Peyer's patch (tissue), 4 donors: ENCODE measurements at regions not wholly inside any gene's neighbourhood (a gene's known extent, or its start where the extent isn't known, plus 50 kb on each side); places are given as distances from the start of the nearest gene placed in this dataset.

ENCODE experiments used
- DNase-seq, 3 donors: peaks; one replicate each; pipeline ENCODE4 v3.0.0-alpha.2; 2017 to 2019
- H3K27ac ChIP-seq, 4 donors: fragments of 200-600 bp; sonication (generic); one replicate each; pipeline ENCODE4 v1.5.1; 2016 to 2019
- H3K27me3 ChIP-seq, 2 donors: fragments of 200-600 bp; sonication (generic); one replicate each; pipeline ENCODE4 v1.5.1; 2019
- H3K36me3 ChIP-seq, 3 donors: fragments of 200-600 bp; sonication (generic); one replicate each; pipeline ENCODE4 v1.5.1; 2016 to 2019
- H3K4me1 ChIP-seq, 4 donors: fragments of 200-600 bp; sonication (generic); one replicate each; pipeline ENCODE4 v1.5.1; 2016 to 2019
- H3K4me3 ChIP-seq, 4 donors: fragments of 200-600 bp; sonication (generic); 1 replicate in 3 of 4; 2 replicates in 1 of 4; pipeline ENCODE4 v1.5.1; 2016 to 2019; ENCODE audit warnings: mild to moderate bottlenecking in 1 of 4
- H3K9me3 ChIP-seq, 4 donors: fragments of 200-600 bp; sonication (generic); one replicate each; pipeline ENCODE4 v1.5.1; 2016 to 2019; ENCODE audit warnings: mild to moderate bottlenecking in 1 of 4
- POLR2A ChIP-seq, 2 donors: fragments of 450-650 bp; IDR thresholded peaks; one replicate each; pipeline ENCODE4 v1.5.1; 2017; ENCODE audit warnings: antibody characterized with exemption in 2 of 2, mild to moderate bottlenecking in 2 of 2, moderate library complexity in 2 of 2
- TF ChIP-seq, protein P1 (sequence below), 6 experiments: fragments of 450-650 bp in 4 of 6; fragments of 200-600 bp in 2 of 6; sonication (generic) in 1 of 6; IDR thresholded peaks; one replicate each; pipeline ENCODE4 v1.5.1; 2017 to 2019; ENCODE audit warnings: antibody characterized with exemption in 6 of 6, mild to moderate bottlenecking in 3 of 6, moderate library complexity in 1 of 6

GRCh38 chr2:195270466-195271039 is 386.5 kb upstream of the SLC39A10 start:
- Histone ChIP-seq H3K27ac (no peak overlapping the region), H3K36me3 (no peaks in the 10 kb centered on the region), H3K4me1 (no peaks in the 10 kb centered on the region), H3K9me3 (no peaks in the 10 kb centered on the region), H3K27me3 (no peaks in the 10 kb centered on the region), H3K4me3 (no peak overlapping the region)
- no peak for DNase-seq
- TF ChIP-seq, protein P1, sequence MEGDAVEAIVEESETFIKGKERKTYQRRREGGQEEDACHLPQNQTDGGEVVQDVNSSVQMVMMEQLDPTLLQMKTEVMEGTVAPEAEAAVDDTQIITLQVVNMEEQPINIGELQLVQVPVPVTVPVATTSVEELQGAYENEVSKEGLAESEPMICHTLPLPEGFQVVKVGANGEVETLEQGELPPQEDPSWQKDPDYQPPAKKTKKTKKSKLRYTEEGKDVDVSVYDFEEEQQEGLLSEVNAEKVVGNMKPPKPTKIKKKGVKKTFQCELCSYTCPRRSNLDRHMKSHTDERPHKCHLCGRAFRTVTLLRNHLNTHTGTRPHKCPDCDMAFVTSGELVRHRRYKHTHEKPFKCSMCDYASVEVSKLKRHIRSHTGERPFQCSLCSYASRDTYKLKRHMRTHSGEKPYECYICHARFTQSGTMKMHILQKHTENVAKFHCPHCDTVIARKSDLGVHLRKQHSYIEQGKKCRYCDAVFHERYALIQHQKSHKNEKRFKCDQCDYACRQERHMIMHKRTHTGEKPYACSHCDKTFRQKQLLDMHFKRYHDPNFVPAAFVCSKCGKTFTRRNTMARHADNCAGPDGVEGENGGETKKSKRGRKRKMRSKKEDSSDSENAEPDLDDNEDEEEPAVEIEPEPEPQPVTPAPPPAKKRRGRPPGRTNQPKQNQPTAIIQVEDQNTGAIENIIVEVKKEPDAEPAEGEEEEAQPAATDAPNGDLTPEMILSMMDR (IDR thresholded peaks at IDR 0.05) = no peak
- TF ChIP-seq POLR2A (IDR thresholded peaks at IDR 0.05) = no peak

- no peak for DNase-seq
- Histone ChIP-seq H3K27ac (no peak overlapping the region), H3K4me3 (no peak overlapping the region), H3K36me3 (no peaks in the 10 kb centered on the region), H3K9me3 (no peaks in the 10 kb centered on the region), H3K27me3 (no peaks in the 10 kb centered on the region), H3K4me1 (no peaks in the 10 kb centered on the region)
- TF ChIP-seq, protein P1 (IDR thresholded peaks at IDR 0.05) = no peak
- TF ChIP-seq POLR2A (IDR thresholded peaks at IDR 0.05) = no peak
These were observed 387.8 kb upstream of the SLC39A10 start for GRCh38 chr2:195269220-195269619.

DNA sequence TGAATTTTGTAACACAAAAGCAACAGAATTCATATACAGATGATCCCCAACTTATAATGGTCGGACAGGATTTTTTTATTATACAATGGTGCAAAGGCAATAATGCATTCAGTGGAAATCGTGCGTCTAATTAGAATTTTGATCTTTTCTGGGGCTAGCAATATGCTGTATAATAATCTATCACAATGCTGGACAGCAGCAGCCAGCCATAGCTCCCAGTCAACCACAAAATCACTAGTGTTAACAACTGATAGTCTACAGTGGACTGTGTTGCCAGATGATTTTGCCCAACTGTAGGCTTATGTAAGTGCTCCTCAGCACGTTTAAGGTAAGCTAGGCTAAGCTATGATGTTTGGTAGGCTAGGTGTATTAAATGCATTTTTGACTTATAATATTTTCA is 399.0 kb upstream of the SLC39A10 start:
- TF ChIP-seq, protein P1 (IDR thresholded peaks at IDR 0.05) = no peak
- TF ChIP-seq POLR2A (IDR thresholded peaks at IDR 0.05) = no peak
- Histone ChIP-seq H3K4me1 (no peaks in the 10 kb centered on the region), H3K36me3 (no peaks in the 10 kb centered on the region), H3K4me3 (no peak overlapping the region), H3K27ac (no peak overlapping the region), H3K9me3 (no peaks in the 10 kb centered on the region), H3K27me3 (no peaks in the 10 kb centered on the region)
- no peak for DNase-seq

DNA sequence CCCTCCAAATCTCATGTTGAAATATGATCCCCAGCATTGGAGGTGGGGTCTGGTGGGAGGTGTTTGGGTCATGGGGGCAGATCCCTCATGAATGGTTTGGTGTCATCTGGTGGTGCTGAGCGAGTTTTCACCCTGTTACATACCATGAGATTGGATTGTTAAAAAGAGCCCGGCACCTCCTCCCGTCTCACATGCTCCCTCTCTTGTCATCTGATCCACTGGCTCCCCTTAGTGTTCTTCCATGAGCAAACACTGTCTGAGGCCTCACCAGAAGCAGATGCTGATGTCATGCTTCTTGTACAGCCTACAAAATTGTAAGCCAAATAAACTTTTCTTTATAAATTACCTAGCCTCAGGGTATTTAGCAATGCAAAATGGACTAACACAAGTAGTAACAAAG is 405.0 kb upstream of the SLC39A10 start:
- no peaks in the 10 kb centered on the region for H3K27me3 ChIP-seq
- TF ChIP-seq, protein P1 (IDR thresholded peaks at IDR 0.05) = no peak
- TF ChIP-seq POLR2A (IDR thresholded peaks at IDR 0.05) = no peak
- H3K4me3 ChIP-seq = no peak overlapping the region
- DNase-seq = no peak
- H3K9me3 ChIP-seq = no peaks in the 10 kb centered on the region
- no peaks in the 10 kb centered on the region for H3K36me3 ChIP-seq
- no peak overlapping the region for H3K27ac ChIP-seq
- no peaks in the 10 kb centered on the region for H3K4me1 ChIP-seq

GRCh38 chr2:195251214-195251613 is 405.8 kb upstream of the SLC39A10 start:
- H3K9me3 ChIP-seq = no peaks in the 10 kb centered on the region
- H3K4me1 ChIP-seq = no peaks in the 10 kb centered on the region
- H3K27ac ChIP-seq = no peak overlapping the region
- H3K36me3 ChIP-seq = no peaks in the 10 kb centered on the region
- no peaks in the 10 kb centered on the region for H3K27me3 ChIP-seq
- TF ChIP-seq, protein P1 (IDR thresholded peaks at IDR 0.05) = no peak
- no peak for TF ChIP-seq POLR2A (IDR thresholded peaks at IDR 0.05)
- H3K4me3 ChIP-seq = no peak overlapping the region
- no peak for DNase-seq

GRCh38 chr2:195238826-195239225 is 418.2 kb upstream of the SLC39A10 start:
- no peaks in the 10 kb centered on the region for H3K36me3 ChIP-seq
- no peak overlapping the region for H3K4me3 ChIP-seq
- no peaks in the 10 kb centered on the region for H3K27me3 ChIP-seq
- no peaks in the 10 kb centered on the region for H3K4me1 ChIP-seq
- H3K27ac ChIP-seq = no peak overlapping the region
- TF ChIP-seq POLR2A (IDR thresholded peaks at IDR 0.05) = no peak
- TF ChIP-seq, protein P1 (IDR thresholded peaks at IDR 0.05) = no peak
- no peak for DNase-seq
- no peaks in the 10 kb centered on the region for H3K9me3 ChIP-seq
